GM12874 (cell line): ENCODE measurements at regions not wholly inside any gene's neighbourhood (a gene's known extent, or its start where the extent isn't known, plus 50 kb on each side); places are given as distances from the start of the nearest gene placed in this dataset.

Source experiments
- CTCF ChIP-seq: IDR thresholded peaks from 2 replicates; pipeline ENCODE4 v1.5.1; 2011; ENCODE audit warnings: low read depth, mild to moderate bottlenecking, control low read depth, low read length, moderate library complexity; ENCODE audit not compliant: insufficient read depth

DNA sequence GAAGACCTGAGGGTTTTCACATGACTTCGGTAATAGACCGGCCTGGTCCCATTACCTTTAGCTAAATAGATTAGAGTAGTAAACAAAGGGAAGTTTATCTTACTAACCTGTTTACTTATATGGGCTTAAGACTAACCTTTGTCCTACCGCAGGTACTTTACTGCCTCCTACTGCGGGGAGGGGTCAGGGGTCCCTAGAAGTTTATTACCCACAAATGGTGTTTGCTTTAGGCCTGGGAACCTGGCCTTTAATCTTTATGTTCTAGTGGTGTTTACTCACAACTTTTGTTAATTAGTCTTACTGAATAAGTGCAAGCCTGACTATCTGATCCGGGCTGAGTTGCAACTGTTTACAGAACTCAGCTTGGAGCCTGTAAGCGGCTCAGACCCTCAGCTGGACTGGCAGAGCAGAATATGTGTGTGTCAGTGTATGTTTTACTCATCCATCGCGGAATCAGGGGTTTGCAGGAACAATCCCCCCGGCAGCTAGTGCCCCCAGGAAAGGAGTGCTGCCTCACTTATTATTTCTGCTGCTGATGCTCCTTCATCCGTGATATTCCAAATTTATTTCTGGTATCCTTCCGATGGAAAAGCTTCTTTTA, 578.9 kb upstream of the SEMA3D start:
- no peak for TF ChIP-seq CTCF

DNA sequence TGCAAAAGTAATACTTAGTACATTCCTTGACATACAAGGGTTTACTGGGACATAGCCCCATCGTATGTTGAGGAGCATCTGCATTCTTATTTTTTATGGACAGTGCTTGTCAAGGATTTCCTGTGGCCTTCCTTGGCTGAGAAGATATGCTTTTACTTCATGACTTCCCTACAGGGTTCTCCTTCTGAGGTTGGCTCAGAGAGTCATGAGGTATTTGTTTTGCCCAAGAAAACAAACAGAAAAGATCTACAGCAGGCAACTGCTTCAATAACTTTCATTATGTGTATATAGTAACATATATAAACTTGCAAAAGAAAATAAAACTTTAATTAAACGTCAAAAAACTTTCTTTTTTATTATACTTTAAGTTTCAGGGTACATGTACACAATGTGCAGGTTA, 577.2 kb upstream of the SEMA3D start:
- TF ChIP-seq CTCF: no peak

- TF ChIP-seq CTCF: no peak
These were observed 570.5 kb upstream of the SEMA3D start for GRCh38 chr7:85757348-85757747.

- TF ChIP-seq CTCF: peak; percentile 83
These were observed 563.6 kb upstream of the SEMA3D start for GRCh38 chr7:85750454-85750949.

GRCh38 chr7:85749696-85750453, 563.0 kb upstream of the SEMA3D start:
- TF ChIP-seq CTCF: no peak

GRCh38 chr7:85748861-85749260, 562.0 kb upstream of the SEMA3D start:
- no peak for TF ChIP-seq CTCF

DNA sequence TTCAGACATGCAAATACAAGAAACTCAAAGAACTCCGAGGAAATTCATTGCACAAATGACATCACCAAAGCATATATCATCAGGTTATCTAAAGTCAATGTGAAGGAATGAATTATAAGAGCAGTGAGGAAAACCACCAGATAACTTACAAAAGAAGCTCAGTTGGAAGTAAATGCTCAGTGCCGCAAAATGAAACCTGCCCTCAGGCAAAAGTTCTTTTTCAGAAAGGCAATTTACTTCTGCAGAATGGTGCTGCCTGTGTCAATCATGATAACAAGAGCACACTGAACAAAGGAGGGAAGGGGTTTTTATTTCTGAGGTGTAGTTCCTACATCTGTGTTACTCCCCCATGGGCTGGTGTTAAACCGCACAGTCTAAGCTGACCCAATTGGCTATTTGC, 550.6 kb upstream of the SEMA3D start:
- TF ChIP-seq CTCF: no peak
